Testis (tissue), 2 donors: ENCODE measurements at regions not wholly inside any gene's neighbourhood (a gene's known extent, or its start where the extent isn't known, plus 50 kb on each side); places are given as distances from the start of the nearest gene placed in this dataset.

Source experiments
- DNase-seq: peaks from one replicate; pipeline ENCODE4 v3.0.0-alpha.2; 2019
- H3K27ac ChIP-seq, 2 donors: fragments of 200-600 bp; sonication (generic); one replicate each; pipeline ENCODE4 v1.5.1; 2019
- H3K27me3 ChIP-seq: fragments of 200-600 bp; sonication (generic); one replicate; pipeline ENCODE4 v1.5.1; 2019
- H3K36me3 ChIP-seq: fragments of 200-600 bp; sonication (generic); one replicate; pipeline ENCODE4 v1.5.1; 2017; ENCODE audit warnings: low read depth; ENCODE audit errors: missing control alignments
- H3K4me1 ChIP-seq: fragments of 200-600 bp; sonication (generic); one replicate; pipeline ENCODE4 v1.5.1; 2019
- H3K4me3 ChIP-seq, 2 donors: fragments of 200-600 bp; sonication (generic); one replicate each; pipeline ENCODE4 v1.5.1; 2017 to 2019
- H3K9me3 ChIP-seq: fragments of 200-600 bp; sonication (generic); one replicate; pipeline ENCODE4 v1.5.1; 2017
- POLR2A ChIP-seq: fragments of 450-650 bp; IDR thresholded peaks from one replicate; pipeline ENCODE4 v1.6.1; 2017; ENCODE audit warnings: antibody characterized with exemption, mild to moderate bottlenecking, moderate library complexity
- WGBS, 2 donors: methylation state at CpG; one replicate each; pipeline ENCODE4 v1.1.5; 2018; 5-methylcytosine and 5-hydroxymethylcytosine counted together
- intact Hi-C: fragments of 100-400 bp; cut with DNase I; formaldehyde crosslinking; loops from one replicate; pipeline ENCODE4 v1.15.1; 2023; ENCODE audit warnings: low total_unique reads
- TF ChIP-seq, protein P1 (sequence below), 3 experiments: fragments of 450-650 bp in 2 of 3; fragments of 200-600 bp in 1 of 3; sonication (generic) in 1 of 3; IDR thresholded peaks; one replicate each; pipeline ENCODE4 v1.5.1; 2016 to 2019; ENCODE audit warnings: antibody characterized with exemption in 3 of 3, mild to moderate bottlenecking in 2 of 3, moderate library complexity in 1 of 3

DNA sequence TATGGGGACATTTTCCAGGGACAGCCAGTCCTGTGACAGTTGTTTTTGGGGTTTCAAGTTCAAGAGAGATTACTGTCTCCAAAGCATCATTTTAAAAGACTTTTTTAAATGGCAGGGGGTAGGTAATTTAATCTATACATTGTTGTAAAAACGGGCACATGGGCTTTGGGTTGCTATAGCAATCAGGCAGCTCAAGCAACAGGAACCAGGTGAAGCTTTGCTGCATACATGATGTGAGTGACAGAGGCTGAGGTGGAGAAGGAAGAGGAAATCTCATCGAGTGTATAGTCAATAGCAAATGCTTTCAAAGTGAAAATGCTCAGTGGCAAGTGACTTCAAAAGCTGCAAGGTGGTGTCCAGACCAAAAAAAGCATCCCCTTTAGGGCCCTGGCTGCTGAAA lies 277.4 kb upstream of the JAG1 start:
- H3K27ac ChIP-seq, result no peak overlapping the region
- TF ChIP-seq, protein P1, sequence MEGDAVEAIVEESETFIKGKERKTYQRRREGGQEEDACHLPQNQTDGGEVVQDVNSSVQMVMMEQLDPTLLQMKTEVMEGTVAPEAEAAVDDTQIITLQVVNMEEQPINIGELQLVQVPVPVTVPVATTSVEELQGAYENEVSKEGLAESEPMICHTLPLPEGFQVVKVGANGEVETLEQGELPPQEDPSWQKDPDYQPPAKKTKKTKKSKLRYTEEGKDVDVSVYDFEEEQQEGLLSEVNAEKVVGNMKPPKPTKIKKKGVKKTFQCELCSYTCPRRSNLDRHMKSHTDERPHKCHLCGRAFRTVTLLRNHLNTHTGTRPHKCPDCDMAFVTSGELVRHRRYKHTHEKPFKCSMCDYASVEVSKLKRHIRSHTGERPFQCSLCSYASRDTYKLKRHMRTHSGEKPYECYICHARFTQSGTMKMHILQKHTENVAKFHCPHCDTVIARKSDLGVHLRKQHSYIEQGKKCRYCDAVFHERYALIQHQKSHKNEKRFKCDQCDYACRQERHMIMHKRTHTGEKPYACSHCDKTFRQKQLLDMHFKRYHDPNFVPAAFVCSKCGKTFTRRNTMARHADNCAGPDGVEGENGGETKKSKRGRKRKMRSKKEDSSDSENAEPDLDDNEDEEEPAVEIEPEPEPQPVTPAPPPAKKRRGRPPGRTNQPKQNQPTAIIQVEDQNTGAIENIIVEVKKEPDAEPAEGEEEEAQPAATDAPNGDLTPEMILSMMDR (IDR thresholded peaks at IDR 0.05), result no peak
- TF ChIP-seq POLR2A, result no peak
- no peaks in the 10 kb centered on the region for H3K27me3 ChIP-seq
- H3K4me1 ChIP-seq, result no peaks in the 10 kb centered on the region
- no peaks in the 10 kb centered on the region for H3K9me3 ChIP-seq
- no peaks in the 10 kb centered on the region for H3K36me3 ChIP-seq
- no peak overlapping the region for H3K4me3 ChIP-seq
- DNase-seq, result no peak
- intact Hi-C loops, result no loop called here
- WGBS, 2 donors, result 51 to 72% methylated on average over 2 of the region's 2 CpGs

DNA sequence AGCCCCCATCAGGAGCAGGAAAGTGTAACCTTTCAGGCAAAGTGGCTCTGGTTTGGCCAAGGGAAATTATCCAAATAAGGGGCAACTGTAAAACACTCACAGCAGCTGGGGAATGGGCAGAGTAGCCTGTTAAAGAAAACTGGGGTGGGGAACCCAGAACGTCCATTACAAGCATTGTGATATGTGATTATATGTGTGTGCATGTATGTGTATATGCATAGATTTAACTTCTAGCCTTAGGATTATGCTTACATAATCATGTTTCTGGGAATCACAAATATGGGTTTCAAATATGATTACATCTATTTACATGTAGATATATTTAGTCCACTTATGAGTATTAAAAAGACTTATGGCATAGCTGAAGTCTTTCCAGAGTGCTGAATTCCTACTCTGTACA lies 278.1 kb upstream of the JAG1 start:
- no peak overlapping the region for H3K27ac ChIP-seq
- no peaks in the 10 kb centered on the region for H3K36me3 ChIP-seq
- H3K27me3 ChIP-seq, result no peaks in the 10 kb centered on the region
- H3K4me3 ChIP-seq, result no peak overlapping the region
- WGBS, 2 donors, result 58 to 85% methylated on average over 1 of the region's 1 CpG
- TF ChIP-seq POLR2A, result no peak
- TF ChIP-seq, protein P1 (IDR thresholded peaks at IDR 0.05), result no peak
- H3K4me1 ChIP-seq, result no peaks in the 10 kb centered on the region
- intact Hi-C loops, result no loop called here
- H3K9me3 ChIP-seq, result no peaks in the 10 kb centered on the region
- DNase-seq, result no peak

DNA sequence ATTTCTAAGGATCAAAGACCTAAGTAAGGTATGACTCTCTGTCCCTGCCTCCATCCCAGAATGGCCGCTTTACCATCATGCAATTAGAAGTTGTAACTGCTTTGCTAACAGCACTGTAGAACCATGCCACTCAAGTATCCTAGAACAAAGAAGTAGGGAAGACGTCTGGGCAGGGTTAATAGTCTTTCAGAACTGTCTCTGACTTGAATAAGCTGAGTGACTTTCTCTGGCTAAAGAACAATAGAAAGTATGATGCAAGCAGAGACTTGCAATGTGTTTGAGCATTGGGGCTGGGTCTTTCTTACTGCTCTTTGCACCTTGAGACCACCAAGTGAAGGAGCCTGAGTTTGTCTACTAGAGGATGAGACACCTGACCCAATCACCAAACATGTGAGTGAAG lies 279.6 kb upstream of the JAG1 start:
- H3K36me3 ChIP-seq, result no peaks in the 10 kb centered on the region
- TF ChIP-seq, protein P1 (IDR thresholded peaks at IDR 0.05), result no peak
- TF ChIP-seq POLR2A, result no peak
- no peak overlapping the region for H3K4me3 ChIP-seq
- 91 to 97% methylated on average over 2 of the region's 2 CpGs for WGBS, 2 donors
- DNase-seq, result no peak
- intact Hi-C loops, result no loop called here
- no peak overlapping the region for H3K27ac ChIP-seq
- no peaks in the 10 kb centered on the region for H3K27me3 ChIP-seq
- no peaks in the 10 kb centered on the region for H3K4me1 ChIP-seq
- no peaks in the 10 kb centered on the region for H3K9me3 ChIP-seq

DNA sequence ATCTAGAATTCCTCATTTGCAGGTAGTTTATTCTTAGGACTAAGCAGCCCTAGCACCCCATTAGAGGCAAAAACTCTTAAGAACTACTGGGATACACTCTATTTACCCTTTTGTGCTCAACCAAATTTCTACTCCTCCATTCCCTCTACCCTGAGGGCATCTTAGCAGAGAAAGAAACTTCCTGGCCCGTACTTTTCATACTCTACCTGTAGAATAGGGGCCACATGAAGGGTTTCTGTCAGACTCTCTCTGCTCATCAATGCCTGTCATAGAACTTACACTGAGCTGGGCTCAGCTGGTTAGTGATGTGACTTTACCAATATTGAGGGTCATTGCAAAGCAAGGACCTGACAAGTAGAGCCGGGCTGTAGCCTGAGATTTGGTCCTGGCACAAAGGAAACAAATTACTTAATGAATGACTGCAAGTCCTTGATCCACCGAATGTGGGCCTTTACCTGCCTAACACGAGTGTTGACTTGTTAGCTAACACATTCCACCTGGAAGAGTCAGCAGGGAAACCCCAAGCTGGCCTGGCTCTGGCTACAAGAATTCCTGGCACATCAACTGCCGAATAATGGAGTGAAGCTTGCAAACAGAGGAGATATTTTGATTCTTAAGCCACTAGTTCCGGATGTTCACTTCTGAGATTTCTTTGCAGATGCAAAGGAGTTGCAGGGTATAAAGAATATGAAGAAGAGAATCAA lies 280.5 kb upstream of the JAG1 start:
- 93 to 96% methylated on average over 6 of the region's 6 CpGs for WGBS, 2 donors

More for the DNA sequence above, 280.5 kb upstream of the JAG1 start:
- TF ChIP-seq POLR2A, result no peak
- TF ChIP-seq, protein P1 (IDR thresholded peaks at IDR 0.05), result no peak
- DNase-seq, result no peak
- intact Hi-C loops, result no loop called here
- H3K36me3 ChIP-seq, result no peaks in the 10 kb centered on the region
- no peaks in the 10 kb centered on the region for H3K4me1 ChIP-seq
- no peaks in the 10 kb centered on the region for H3K9me3 ChIP-seq
- no peaks in the 10 kb centered on the region for H3K27me3 ChIP-seq
- no peak overlapping the region for H3K4me3 ChIP-seq
- no peak overlapping the region for H3K27ac ChIP-seq
